Esophagus (tissue), 2 donors: ENCODE measurements at regions not wholly inside any gene's neighbourhood (a gene's known extent, or its start where the extent isn't known, plus 50 kb on each side); places are given as distances from the start of the nearest gene placed in this dataset.

ENCODE experiments used
- H3K27ac ChIP-seq, 2 donors: one replicate each; pipeline ENCODE4 v1.5.1; 2013; ENCODE audit warnings: low read depth in 2 of 2, mild to moderate bottlenecking in 2 of 2, inconsistent platforms in 1 of 2, low read length in 1 of 2, moderate library complexity in 1 of 2
- H3K27me3 ChIP-seq, 2 donors: one replicate each; pipeline ENCODE4 v1.6.1; 2013; ENCODE audit warnings: low read length in 2 of 2, control low read depth in 1 of 2, mild to moderate bottlenecking in 1 of 2; ENCODE audit not compliant: insufficient read depth in 2 of 2, control insufficient read depth in 1 of 2
- H3K36me3 ChIP-seq, 2 donors: one replicate each; pipeline ENCODE4 v1.6.1; 2013; ENCODE audit warnings: low read length in 1 of 2; ENCODE audit not compliant: control insufficient read depth in 2 of 2, insufficient read depth in 2 of 2
- H3K4me1 ChIP-seq, 2 donors: one replicate each; pipeline ENCODE4 v1.6.1; 2013; ENCODE audit warnings: low read length in 1 of 2; ENCODE audit not compliant: control insufficient read depth in 2 of 2, insufficient read depth in 2 of 2
- H3K4me3 ChIP-seq, 2 donors: one replicate each; pipeline ENCODE4 v1.5.1; 2013; ENCODE audit warnings: low read length in 2 of 2, mild to moderate bottlenecking in 2 of 2, low read depth in 1 of 2, moderate library complexity in 1 of 2
- H3K9me3 ChIP-seq, 2 donors: one replicate each; pipeline ENCODE4 v1.6.1; 2013; ENCODE audit warnings: mild to moderate bottlenecking in 2 of 2, low read depth in 1 of 2, low read length in 1 of 2, moderate library complexity in 1 of 2; ENCODE audit not compliant: control insufficient read depth in 2 of 2, insufficient read depth in 1 of 2
- WGBS, 2 donors: extraction: QIAGEN DNeasy Blood & Tissue Kit; methylation state at CpG; one replicate each; pipeline ENCODE4 v1.1.7; 2013; 5-methylcytosine and 5-hydroxymethylcytosine counted together
- donor health status: healthy with polysubstance abuse.
- donor health status: Bipolar disorder and iron deficiency.

GRCh38 chr13:55777612-55778011, 1363.1 kb upstream of the PRR20A start:
- 83 to 90% methylated on average over 2 of the region's 2 CpGs for WGBS, 2 donors
- Histone ChIP-seq H3K4me3 (no peak overlapping the region), H3K27me3 (no peaks in the 10 kb centered on the region), H3K27ac (no peak overlapping the region), H3K4me1 (no peaks in the 10 kb centered on the region), H3K36me3 (no peaks in the 10 kb centered on the region), H3K9me3 (peaks cover 0 to 3% of the 10 kb centered on the region in 2 donors)

GRCh38 chr13:55783841-55784240, 1356.9 kb upstream of the PRR20A start:
- WGBS, 2 donors, result 70 to 83% methylated on average over 1 of the region's 1 CpG
- H3K36me3 ChIP-seq, result no peaks in the 10 kb centered on the region
- no peaks in the 10 kb centered on the region for H3K27me3 ChIP-seq
- H3K9me3 ChIP-seq, result no peaks in the 10 kb centered on the region
- H3K27ac ChIP-seq, result no peak overlapping the region
- no peak overlapping the region for H3K4me3 ChIP-seq
- H3K4me1 ChIP-seq, result no peaks in the 10 kb centered on the region

GRCh38 chr13:55788548-55788947, 1352.2 kb upstream of the PRR20A start:
- H3K27me3 ChIP-seq, result no peaks in the 10 kb centered on the region
- no peaks in the 10 kb centered on the region for H3K9me3 ChIP-seq
- H3K36me3 ChIP-seq, result no peaks in the 10 kb centered on the region
- H3K4me3 ChIP-seq, result no peak overlapping the region
- H3K4me1 ChIP-seq, result no peaks in the 10 kb centered on the region
- no peak overlapping the region for H3K27ac ChIP-seq
- 96 to 98% methylated on average over 1 of the region's 1 CpG for WGBS, 2 donors

GRCh38 chr13:55792544-55793193, 1348.0 kb upstream of the PRR20A start:
- H3K4me3 ChIP-seq, result no peak overlapping the region
- no peaks in the 10 kb centered on the region for H3K9me3 ChIP-seq
- no peaks in the 10 kb centered on the region for H3K27me3 ChIP-seq
- H3K4me1 ChIP-seq, result no peaks in the 10 kb centered on the region
- no peak overlapping the region for H3K27ac ChIP-seq
- WGBS, 2 donors, result 72 to 77% methylated on average over 3 of the region's 3 CpGs
- no peaks in the 10 kb centered on the region for H3K36me3 ChIP-seq

- WGBS, 2 donors, result 67% methylated on average over 7 of the region's 7 CpGs
- Histone ChIP-seq H3K27ac (no peak overlapping the region), H3K27me3 (no peaks in the 10 kb centered on the region), H3K4me1 (no peaks in the 10 kb centered on the region), H3K4me3 (no peak overlapping the region), H3K9me3 (no peaks in the 10 kb centered on the region), H3K36me3 (no peaks in the 10 kb centered on the region)
These were observed 1325.2 kb upstream of the PRR20A start for GRCh38 chr13:55815458-55816033.

GRCh38 chr13:55816976-55817601, 1323.6 kb upstream of the PRR20A start:
- WGBS, 2 donors, result 46 to 64% methylated on average over 1 of the region's 1 CpG
- H3K4me3 ChIP-seq, result no peak overlapping the region
- H3K27me3 ChIP-seq, result no peaks in the 10 kb centered on the region
- no peaks in the 10 kb centered on the region for H3K36me3 ChIP-seq
- H3K4me1 ChIP-seq, result no peaks in the 10 kb centered on the region
- H3K9me3 ChIP-seq, result no peaks in the 10 kb centered on the region
- H3K27ac ChIP-seq, result no peak overlapping the region

- no peaks in the 10 kb centered on the region for H3K4me1 ChIP-seq
- no peaks in the 10 kb centered on the region for H3K27me3 ChIP-seq
- no peaks in the 10 kb centered on the region for H3K9me3 ChIP-seq
- H3K27ac ChIP-seq, result no peak overlapping the region
- no peaks in the 10 kb centered on the region for H3K36me3 ChIP-seq
- H3K4me3 ChIP-seq, result no peak overlapping the region
- WGBS, 2 donors, result 68 to 70% methylated on average over 2 of the region's 2 CpGs
These were observed 1319.9 kb upstream of the PRR20A start for GRCh38 chr13:55820817-55821216.

- Histone ChIP-seq H3K4me3 (no peak overlapping the region), H3K27ac (no peak overlapping the region), H3K27me3 (no peaks in the 10 kb centered on the region), H3K4me1 (no peaks in the 10 kb centered on the region), H3K36me3 (no peaks in the 10 kb centered on the region), H3K9me3 (peaks cover 3 to 10% of the 10 kb centered on the region in 2 donors)
- WGBS, 2 donors, result 56 to 78% methylated on average over 1 of the region's 1 CpG
These were observed 1271.1 kb upstream of the PRR20A start for GRCh38 chr13:55869648-55870047.

GRCh38 chr13:55887561-55887960, 1253.2 kb upstream of the PRR20A start:
- no peaks in the 10 kb centered on the region for H3K27me3 ChIP-seq
- 90 to 94% methylated on average over 1 of the region's 1 CpG for WGBS, 2 donors
- H3K4me1 ChIP-seq, result no peaks in the 10 kb centered on the region
- peaks cover 0 to 2% of the 10 kb centered on the region in 2 donors for H3K9me3 ChIP-seq
- no peak overlapping the region for H3K27ac ChIP-seq
- H3K4me3 ChIP-seq, result no peak overlapping the region
- no peaks in the 10 kb centered on the region for H3K36me3 ChIP-seq

GRCh38 chr13:55893540-55893939, 1247.2 kb upstream of the PRR20A start:
- WGBS, 2 donors, result 63 to 72% methylated on average over 3 of the region's 3 CpGs
- H3K9me3 ChIP-seq, result no peaks in the 10 kb centered on the region
- no peak overlapping the region for H3K27ac ChIP-seq

More at GRCh38 chr13:55893540-55893939, 1247.2 kb upstream of the PRR20A start:
- no peaks in the 10 kb centered on the region for H3K27me3 ChIP-seq
- no peaks in the 10 kb centered on the region for H3K4me1 ChIP-seq
- no peak overlapping the region for H3K4me3 ChIP-seq
- no peaks in the 10 kb centered on the region for H3K36me3 ChIP-seq
